IMR-90 (cell line): ENCODE measurements at regions not wholly inside any gene's neighbourhood (a gene's known extent, or its start where the extent isn't known, plus 50 kb on each side); places are given as distances from the start of the nearest gene placed in this dataset.

Experiments
- ATAC-seq: fragments of 200-7000 bp; cut with Tn5 transposase; 2 replicates; pipeline ENCODE4 v1.9.1; 2020; ENCODE audit warnings: low read depth, mild to moderate bottlenecking, moderate library complexity
- BruUV-seq: library from RNA; stranded (reverse); fragments of 400-500 nt; replicated peaks from 2 replicates; lab custom pipeline; 2021; lab: Mats Ljungman, UMichigan
- CTCF ChIA-PET: fragments of 300-600 bp; formaldehyde crosslinking; extraction: SDS; loops from one replicate; lab custom pipeline; 2021; ENCODE audit warnings: antibody characterized with exemption; lab: Yijun Ruan, JAX
- POLR2A ChIA-PET: fragments of 300-600 bp; sonication (Branson Sonifier 250); formaldehyde crosslinking; loops from one replicate; lab custom pipeline; 2022; ENCODE audit warnings: antibody characterized with exemption; ENCODE audit not compliant: unreplicated experiment; lab: Charles Lee
- DNase-seq: peaks from one replicate; pipeline ENCODE4 v3.0.0; 2013
- H2AFZ ChIP-seq: replicated peaks from 2 replicates; pipeline ENCODE3; 2013; ENCODE audit warnings: low read length, mild to moderate bottlenecking; ENCODE audit not compliant: poor library complexity
- H2AK5ac ChIP-seq: 2 replicates; pipeline ENCODE4 v1.6.1; 2013; ENCODE audit warnings: low read depth, low read length, inconsistent platforms
- H2AK9ac ChIP-seq: replicated peaks from 2 replicates; pipeline ENCODE3; 2013; ENCODE audit warnings: mild to moderate bottlenecking, low read depth, low read length, moderate library complexity; ENCODE audit not compliant: poor library complexity
- H2BK120ac ChIP-seq: 2 replicates; pipeline ENCODE4 v1.6.1; 2013; ENCODE audit warnings: low read depth, low read length, inconsistent platforms
- H2BK15ac ChIP-seq: 3 replicates; pipeline ENCODE4 v1.6.1; 2013; ENCODE audit warnings: low read depth, low read length, inconsistent platforms
- H2BK20ac ChIP-seq: 2 replicates; pipeline ENCODE4 v1.6.1; 2013; ENCODE audit warnings: low read depth, mild to moderate bottlenecking, inconsistent platforms, low read length, moderate library complexity
- H2BK5ac ChIP-seq: 2 replicates; pipeline ENCODE4 v1.6.1; 2013; ENCODE audit warnings: mild to moderate bottlenecking, low read depth, low read length, inconsistent platforms; ENCODE audit not compliant: poor library complexity, severe bottlenecking
- H3K14ac ChIP-seq: replicated peaks from 2 replicates; pipeline ENCODE4 v1.6.1; 2013; ENCODE audit warnings: low read depth, low read length, inconsistent platforms
- H3K18ac ChIP-seq: 2 replicates; pipeline ENCODE4 v1.6.1; 2013; ENCODE audit warnings: low read depth, low read length, control low read depth
- H3K23ac ChIP-seq: 2 replicates; pipeline ENCODE4 v1.6.1; 2013; ENCODE audit warnings: low read depth, low read length, inconsistent platforms
- H3K27ac ChIP-seq: 2 replicates; pipeline ENCODE4 v1.5.1; 2013; ENCODE audit warnings: mild to moderate bottlenecking, control low read depth, low read length; ENCODE audit not compliant: insufficient read depth
- H3K27me3 ChIP-seq: 2 replicates; pipeline ENCODE4 v1.6.1; 2013; ENCODE audit warnings: low read length; ENCODE audit not compliant: control insufficient read depth, insufficient read depth
- H3K36me3 ChIP-seq: 2 replicates; pipeline ENCODE4 v1.6.1; 2013; ENCODE audit warnings: low read length, mixed read lengths; ENCODE audit not compliant: control insufficient read depth, insufficient read depth
- H3K4ac ChIP-seq: 2 replicates; pipeline ENCODE4 v1.6.1; 2013; ENCODE audit warnings: low read depth, low read length, inconsistent platforms
- H3K4me1 ChIP-seq: 2 replicates; pipeline ENCODE4 v1.6.1; 2013; ENCODE audit warnings: low read length, mixed read lengths; ENCODE audit not compliant: control insufficient read depth, insufficient read depth
- H3K4me2 ChIP-seq: 2 replicates; pipeline ENCODE4 v1.6.1; 2013; ENCODE audit warnings: low read depth, mild to moderate bottlenecking, control low read depth, low read length, moderate library complexity
- H3K4me3 ChIP-seq: 2 replicates; pipeline ENCODE4 v1.5.1; 2013; ENCODE audit warnings: low read depth, mild to moderate bottlenecking, control low read depth, low read length, moderate library complexity; ENCODE audit not compliant: insufficient read depth
- H3K56ac ChIP-seq: 2 replicates; pipeline ENCODE4 v1.6.1; 2013; ENCODE audit warnings: low read length, inconsistent platforms; ENCODE audit not compliant: insufficient read depth; ENCODE audit errors: extremely low read depth
- H3K79me1 ChIP-seq, 2 experiments: 2 replicates each; pipeline ENCODE4 v1.6.1; 2013; ENCODE audit warnings: low read length in 2 of 2, inconsistent platforms in 1 of 2, low read depth in 1 of 2
- H3K9ac ChIP-seq: 2 replicates; pipeline ENCODE4 v1.6.1; 2013; ENCODE audit warnings: low read depth, low read length, control low read depth
- H3K9me1 ChIP-seq: 2 replicates; pipeline ENCODE4 v1.6.1; 2013; ENCODE audit warnings: low read length, inconsistent platforms; ENCODE audit not compliant: insufficient read depth
- H3K9me3 ChIP-seq: 2 replicates; pipeline ENCODE4 v1.6.1; 2013; ENCODE audit warnings: low read length; ENCODE audit not compliant: control insufficient read depth, insufficient read depth
- H4K20me1 ChIP-seq: 2 replicates; pipeline ENCODE4 v1.6.1; 2013; ENCODE audit warnings: low read length, inconsistent platforms; ENCODE audit not compliant: insufficient read depth
- H4K5ac ChIP-seq: 2 replicates; pipeline ENCODE4 v1.6.1; 2013; ENCODE audit warnings: mild to moderate bottlenecking, low read depth, low read length, control low read depth
- H4K8ac ChIP-seq, 2 experiments: 2 replicates each; pipeline ENCODE4 v1.6.1; 2013; ENCODE audit warnings: low read depth in 2 of 2, low read length in 2 of 2, control low read depth in 1 of 2, inconsistent platforms in 1 of 2
- H4K91ac ChIP-seq: 2 replicates; pipeline ENCODE4 v1.6.1; 2013; ENCODE audit warnings: low read depth, low read length, inconsistent platforms; ENCODE audit not compliant: insufficient read depth
- BHLHE40 ChIP-seq: fragments of 150-350 bp; IDR thresholded peaks from 2 replicates; pipeline ENCODE4 v1.6.1; 2016; ENCODE audit warnings: mild to moderate bottlenecking, low read depth, low read length
- MAZ ChIP-seq: IDR thresholded peaks from 2 replicates; pipeline ENCODE4 v1.6.1; 2012; ENCODE audit warnings: low read depth, mild to moderate bottlenecking, low read length, improper control_type of control experiment, moderate library complexity, borderline replicate concordance
- MXI1 ChIP-seq: IDR thresholded peaks from 2 replicates; pipeline ENCODE4 v1.6.1; 2012; ENCODE audit warnings: low read depth, mild to moderate bottlenecking, low read length, moderate library complexity, borderline replicate concordance
- POLR2A ChIP-seq: IDR thresholded peaks from 2 replicates; pipeline ENCODE4 v1.6.1; 2012; ENCODE audit warnings: mild to moderate bottlenecking, low read depth, low read length
- RAD21 ChIP-seq: IDR thresholded peaks from 2 replicates; pipeline ENCODE4 v1.6.1; 2012; ENCODE audit warnings: low read length, improper control_type of control experiment
- RFX5 ChIP-seq: IDR thresholded peaks from 2 replicates; pipeline ENCODE4 v1.8.0; 2012; ENCODE audit warnings: low read depth, mild to moderate bottlenecking, low read length, moderate library complexity
- WGBS, 2 experiments: methylation state at CpG; one replicate each; pipeline versions ENCODE4 v1.1.5 to v1.1.7; 2013; ENCODE audit warnings: missing lambda C conversion rate in 2 of 2; ENCODE audit not compliant: insufficient read length in 1 of 2; ENCODE audit errors: extremely low coverage in 2 of 2; 5-methylcytosine and 5-hydroxymethylcytosine counted together
- dilution Hi-C: fragments of 300-500 bp; cut with HindIII; formaldehyde crosslinking; loops from one replicate; pipeline ENCODE4 v1.14.3; 2018; ENCODE audit warnings: low sequenced_read_pairs; ENCODE audit not compliant: unreplicated experiment
- in situ Hi-C: fragments of 300-500 bp; cut with MboI; formaldehyde crosslinking; loops from 3 replicates; pipeline ENCODE4 v1.14.3; 2019; ENCODE audit warnings: low sequenced_read_pairs, inconsistent platforms, mixed read lengths
- intact Hi-C: fragments of 100-400 bp; cut with micrococcal nuclease; formaldehyde crosslinking; loops from 2 replicates; pipeline ENCODE4 v1.10.0; 2022

DNA sequence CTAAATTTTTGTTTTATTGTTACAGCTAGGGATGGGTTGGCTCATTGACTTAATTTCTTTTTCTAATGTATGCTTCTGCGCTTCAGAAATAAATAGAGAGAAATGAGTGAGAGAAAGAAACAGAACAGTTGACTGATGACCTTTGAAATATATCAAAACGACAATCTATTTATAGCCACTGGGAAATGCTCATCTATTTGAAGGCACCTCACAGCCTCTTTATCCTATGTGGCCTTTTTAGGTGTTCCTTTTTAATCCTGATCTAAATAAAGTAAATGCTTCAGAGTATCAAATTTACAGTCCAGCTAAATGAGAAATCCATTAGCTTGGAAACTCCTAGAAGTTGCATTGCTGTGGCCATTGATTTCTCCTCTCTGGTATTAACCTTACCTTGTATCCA, 943.5 kb upstream of the CITED2 start:
- intact Hi-C loops (no loop called here), in situ Hi-C loops (no loop called here), dilution Hi-C loops (no loop called here)
- Histone ChIP-seq H3K4ac (peak overlapping the region; percentile 38; the same call in 1 of the 2 replicates), H3K4me1 (peaks cover 7% of the 10 kb centered on the region), H3K23ac (peak overlapping the region; percentile 43; the same call in 1 of the 2 replicates), H2AK5ac (no peak overlapping the region), H3K79me1 (no peaks in the 10 kb centered on the region), H2BK120ac (peak overlapping the region; percentile 69; the same call in 1 of the 2 replicates), H4K8ac (0 out of 4 replicates have a peak overlapping the region, but pooled peaks of 1 of the 2 experiments have one; percentile 24), H2BK5ac (no peak overlapping the region), H3K36me3 (no peaks in the 10 kb centered on the region), H2BK15ac (no peak overlapping the region), H3K27ac (no peak overlapping the region), H2AK9ac (no peak overlapping the region), H3K4me3 (no peak overlapping the region), H3K14ac (no peak overlapping the region; the same call in 1 of the 2 replicates), H3K27me3 (no peaks in the 10 kb centered on the region), H4K91ac (peak overlapping the region; percentile 54; the same call in 1 of the 2 replicates), H2BK20ac (peak overlapping the region; percentile 83; the same call in 1 of the 2 replicates), H3K9me1 (0 out of 2 replicates have a peak, but pooled peaks cover 2% of the 10 kb centered on the region), H3K9ac (no peak overlapping the region), H3K9me3 (peaks cover 2% of the 10 kb centered on the region; the same call in 1 of the 2 replicates), H3K56ac (no peak overlapping the region), H4K5ac (no peak overlapping the region; the same call in 1 of the 2 replicates), H2AFZ (no peak overlapping the region), H4K20me1 (no peaks in the 10 kb centered on the region), H3K18ac (no peak overlapping the region), H3K4me2 (no peak overlapping the region)
- TF ChIP-seq MXI1, result no peak
- TF ChIP-seq POLR2A, result no peak
- TF ChIP-seq RAD21, result no peak
- TF ChIP-seq BHLHE40, result no peak
- no peak for TF ChIP-seq MAZ
- no peak for TF ChIP-seq RFX5
- no peak for ATAC-seq
- no peak for DNase-seq
- CTCF ChIA-PET, result no interaction called here
- POLR2A ChIA-PET, result no interaction called here
- no CpG with 5 or more reads among the region's 2 CpGs for WGBS, 2 experiments
- BruUV-seq, result no TSS peak
